Medulla oblongata (tissue), 1 donor: ENCODE measurements at regions not wholly inside any gene's neighbourhood (a gene's known extent, or its start where the extent isn't known, plus 50 kb on each side); places are given as distances from the start of the nearest gene placed in this dataset.
A peak's percentile ranks its signal among the peaks of the same experiment; 100 is the strongest.
"Not testable (repeated sequence)": the region's sequence is repeated elsewhere in the genome, so short reads cannot be mapped to it uniquely, and the experiment has no call there.

Experiments
- DNase-seq: peaks from one replicate; pipeline ENCODE4 v3.0.0-alpha.2; 2015; ENCODE audit errors: extremely low spot score

DNA sequence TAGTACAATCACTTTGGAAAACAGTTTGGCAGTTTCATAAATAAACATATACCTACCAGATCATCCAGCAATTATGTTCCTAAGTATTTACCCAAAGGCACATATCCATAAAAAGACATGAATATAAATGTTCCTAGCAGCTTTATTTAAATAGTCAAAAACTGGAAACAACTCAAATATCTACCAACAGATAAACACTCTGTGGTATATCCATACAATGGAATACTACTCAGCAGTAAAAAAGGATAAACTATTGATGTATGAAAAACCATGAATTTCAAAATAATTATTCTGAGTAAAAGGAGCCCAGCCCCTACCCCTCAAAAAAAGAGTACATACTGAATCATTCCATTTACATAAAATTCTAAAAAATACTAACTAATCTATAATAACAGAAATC is 232.7 kb upstream of the SLC30A5 start:
- DNase-seq: no peak

GRCh38 chr5:68862560-68862959 is 231.3 kb upstream of the SLC30A5 start:
- DNase-seq: no peak

GRCh38 chr5:68865192-68865591 is 228.6 kb upstream of the SLC30A5 start:
- DNase-seq: not testable (repeated sequence)

DNA sequence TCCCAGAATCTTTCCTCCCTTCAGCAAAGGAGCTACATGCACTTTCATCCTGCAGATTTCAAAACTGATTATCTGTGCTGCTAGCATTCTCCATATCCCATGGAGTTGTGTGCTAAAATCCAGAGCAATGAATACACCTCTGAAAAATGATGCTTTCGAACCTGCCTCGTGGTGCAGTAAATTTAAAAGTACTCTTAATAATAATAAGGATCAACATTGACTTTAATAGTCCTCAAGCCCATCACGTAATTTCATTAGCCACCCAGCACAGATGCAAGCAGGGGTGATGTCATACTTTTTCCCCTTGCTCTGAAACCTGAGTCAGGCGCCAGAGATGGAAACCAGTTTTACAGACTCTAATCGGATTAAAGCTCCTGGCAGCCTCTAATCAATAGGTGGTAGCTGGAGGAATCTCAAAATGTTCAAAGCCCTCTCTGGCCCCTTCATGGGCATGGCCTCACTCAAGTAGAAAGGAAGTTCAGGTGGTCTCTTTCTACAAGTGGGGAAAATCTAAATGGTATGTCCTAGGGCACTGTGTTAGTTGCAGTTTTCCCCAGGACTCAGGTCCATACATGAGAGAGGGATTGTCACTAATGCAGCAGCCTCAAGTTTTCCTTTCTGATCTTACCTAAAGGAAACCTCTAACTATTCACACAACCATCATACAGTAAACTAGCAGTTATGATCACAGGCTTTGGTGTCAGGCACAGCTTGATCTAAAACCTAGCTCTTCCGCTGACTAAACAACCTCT is 221.6 kb upstream of the SLC30A5 start:
- no peak for DNase-seq

- DNase-seq: no peak
Measured at GRCh38 chr5:68873198-68873597, 220.6 kb upstream of the SLC30A5 start.

- no peak for DNase-seq
Measured at GRCh38 chr5:68875351-68875750, 218.5 kb upstream of the SLC30A5 start.

DNA sequence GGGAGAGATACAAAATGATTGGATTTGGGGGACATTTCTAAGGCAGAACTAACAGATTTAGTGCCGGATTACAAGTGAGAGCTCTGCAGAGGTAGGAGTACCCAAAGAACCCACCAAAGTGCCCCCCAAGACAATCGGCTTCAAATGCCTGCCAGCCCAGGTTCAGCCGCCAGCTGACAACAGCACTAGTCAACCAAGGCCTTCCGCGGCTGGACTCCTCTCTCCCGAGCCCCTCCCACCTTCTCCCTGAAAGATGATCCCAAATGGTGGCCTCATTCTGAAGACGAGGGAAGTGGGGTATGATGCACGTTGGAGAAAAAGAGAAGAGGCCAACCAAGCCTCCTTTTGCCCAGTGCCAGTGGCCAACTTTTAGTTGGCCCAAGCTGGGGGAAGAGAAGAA is 210.4 kb upstream of the SLC30A5 start:
- no peak for DNase-seq

- DNase-seq: peak; percentile 73
Measured at GRCh38 chr5:68884144-68884754, 209.6 kb upstream of the SLC30A5 start.

- DNase-seq: peak; percentile 48
Measured at GRCh38 chr5:68884883-68885282, 208.9 kb upstream of the SLC30A5 start.

DNA sequence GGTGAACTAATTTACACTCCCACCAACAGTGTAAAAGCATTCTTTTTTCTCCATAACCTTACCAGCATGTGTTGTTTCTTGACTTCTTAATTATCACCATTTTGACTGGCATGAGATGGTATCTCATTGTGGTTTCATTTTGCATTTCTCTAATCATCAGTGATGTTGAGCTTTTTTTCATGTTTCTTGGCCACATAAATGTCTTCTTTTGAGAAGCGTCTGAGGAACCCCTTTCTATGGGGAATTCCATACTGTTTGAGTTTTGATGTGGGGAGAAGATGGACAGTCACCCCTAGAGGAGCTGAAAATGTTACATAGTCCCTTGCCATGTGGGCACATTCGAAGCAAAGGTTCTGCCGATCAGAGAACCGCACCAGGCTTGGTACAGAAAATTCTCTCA is 207.0 kb upstream of the SLC30A5 start:
- no peak for DNase-seq

- no peak for DNase-seq
Measured at GRCh38 chr5:68891718-68892117, 202.1 kb upstream of the SLC30A5 start.

DNA sequence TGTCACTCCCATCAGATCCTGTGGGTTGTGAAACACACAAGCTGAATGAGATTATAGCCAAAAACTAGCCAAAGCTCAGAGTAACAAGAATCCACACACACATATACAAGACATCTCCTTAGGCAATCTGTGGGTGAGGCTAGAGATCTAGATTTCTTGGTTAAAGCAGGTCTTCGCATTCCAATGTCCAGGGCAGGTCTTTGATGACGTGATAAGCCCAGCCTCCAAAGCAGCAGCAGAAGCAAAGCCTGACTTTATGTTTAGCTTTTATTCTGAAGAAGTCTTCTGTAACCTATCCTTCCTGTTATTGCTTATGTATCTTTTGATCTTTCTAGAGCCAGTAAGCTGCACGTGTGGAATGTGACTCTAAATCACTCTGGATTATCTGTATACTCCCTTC is 199.1 kb upstream of the SLC30A5 start:
- DNase-seq: no peak

- DNase-seq: peak; percentile 23
Measured at GRCh38 chr5:68898951-68899471, 194.8 kb upstream of the SLC30A5 start.

DNA sequence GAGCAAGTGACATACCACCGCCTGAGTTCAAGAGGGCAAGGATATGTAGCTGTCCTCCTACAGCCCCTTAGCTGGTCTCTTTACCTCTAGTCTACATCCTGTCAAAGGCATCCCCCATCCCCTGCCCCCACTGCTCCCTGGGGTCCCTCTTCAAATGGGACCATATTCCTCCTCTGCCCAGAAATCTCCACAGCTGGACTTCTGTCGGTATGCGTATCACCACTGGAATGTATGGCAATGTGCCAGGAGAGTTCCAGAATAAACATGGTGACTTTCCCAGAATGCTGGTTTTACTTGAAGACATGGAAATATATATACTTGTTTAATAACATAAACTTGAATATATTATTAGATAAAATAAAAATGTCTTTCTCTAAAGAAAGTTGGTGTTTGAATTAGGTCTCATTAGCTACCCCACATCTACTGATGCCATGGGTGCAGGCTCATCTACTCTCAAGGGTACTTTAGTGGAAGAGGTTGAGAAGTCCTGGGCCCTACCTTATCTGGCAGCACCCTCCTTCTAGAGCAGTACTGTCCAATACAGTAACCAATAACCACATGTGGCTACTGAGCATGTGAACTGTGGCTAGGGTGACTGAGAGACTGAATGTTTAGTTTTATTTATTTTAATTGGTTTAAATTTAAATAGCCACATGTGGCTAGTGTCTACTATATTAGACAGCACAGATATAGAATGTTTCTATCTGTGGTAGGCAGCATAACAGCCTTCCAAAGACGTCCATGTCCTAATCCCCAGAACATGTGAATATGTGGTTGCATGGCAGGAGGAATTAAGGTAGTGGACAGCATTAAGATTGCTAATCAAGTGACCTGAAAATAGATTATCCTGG is 181.7 kb upstream of the SLC30A5 start:
- DNase-seq: no peak

- DNase-seq: no peak
Measured at GRCh38 chr5:68915079-68915478, 178.7 kb upstream of the SLC30A5 start.

DNA sequence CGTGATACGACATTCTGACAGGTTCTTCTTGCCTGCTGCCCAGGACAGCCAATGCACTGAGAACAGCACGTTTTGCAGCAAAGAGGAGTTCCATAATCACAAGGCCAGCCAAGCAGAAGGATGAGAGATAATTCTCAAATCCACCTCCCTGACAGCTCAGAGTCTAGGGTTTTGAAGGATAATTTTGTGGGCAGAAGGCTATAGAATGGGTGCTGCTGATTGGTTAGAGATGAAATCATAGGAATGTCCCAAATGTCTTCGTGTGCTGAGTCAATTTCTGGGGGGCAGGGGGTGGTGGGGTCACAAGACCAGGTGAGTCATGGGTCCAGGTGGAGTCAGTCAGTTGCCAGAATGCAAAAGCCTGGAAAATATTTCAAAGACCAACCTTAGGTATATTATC is 175.5 kb upstream of the SLC30A5 start:
- DNase-seq: no peak

DNA sequence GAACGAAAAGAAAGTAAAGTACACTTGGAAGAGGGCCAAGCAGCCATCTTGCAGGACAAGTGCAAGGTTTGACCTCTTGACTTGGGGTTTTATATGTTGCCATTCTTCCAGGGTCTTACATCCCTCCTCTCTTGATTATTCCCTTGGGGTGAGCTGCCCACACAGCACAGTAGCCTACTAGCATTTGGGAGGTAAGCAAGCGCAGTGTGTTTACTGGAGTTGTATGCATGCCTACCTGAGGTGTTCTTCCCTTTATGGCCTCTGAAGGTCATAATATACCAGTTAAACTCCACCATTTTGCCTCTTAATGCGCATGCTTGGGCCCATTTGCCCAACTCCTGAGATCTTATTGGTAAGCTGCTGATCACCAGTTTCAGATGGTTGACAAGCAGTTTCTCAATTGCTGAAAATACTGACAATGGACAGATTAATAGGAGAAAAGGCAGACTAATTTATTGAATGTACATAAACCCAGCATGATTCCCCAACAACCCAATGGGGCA is 173.8 kb upstream of the SLC30A5 start:
- no peak for DNase-seq

DNA sequence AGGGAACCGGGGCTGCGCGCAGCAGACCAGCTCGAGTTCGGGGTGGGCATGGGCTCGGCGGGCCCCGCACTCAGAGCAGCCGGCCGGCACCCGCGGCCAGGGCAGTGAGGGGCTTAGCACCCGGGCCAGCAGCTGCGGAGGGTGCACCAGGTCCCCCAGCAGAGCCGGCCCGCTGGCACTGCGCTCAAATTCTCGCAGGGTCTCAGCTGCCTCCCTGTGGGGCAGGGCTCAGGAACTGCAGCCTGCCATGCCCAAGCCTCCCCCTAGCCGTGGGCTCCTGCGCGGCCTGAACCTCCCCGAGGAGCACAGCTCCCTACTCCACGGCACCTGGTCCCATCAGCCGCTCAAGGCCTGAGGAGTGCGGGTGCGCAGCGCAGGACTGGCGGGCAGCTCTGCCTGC is 172.9 kb upstream of the SLC30A5 start:
- no peak for DNase-seq

- no peak for DNase-seq
Measured at GRCh38 chr5:68922172-68922987, 171.4 kb upstream of the SLC30A5 start.

GRCh38 chr5:68924481-68925145 is 169.2 kb upstream of the SLC30A5 start:
- DNase-seq: no peak
